Kidney tubule cell (primary cell): ENCODE measurements at regions not wholly inside any gene's neighbourhood (a gene's known extent, or its start where the extent isn't known, plus 50 kb on each side); places are given as distances from the start of the nearest gene placed in this dataset.
"Not testable (repeated sequence)": the region's sequence is repeated elsewhere in the genome, so short reads cannot be mapped to it uniquely, and the experiment has no call there.

ENCODE experiments used
- DNase-seq: peaks from one replicate; pipeline ENCODE4 v3.0.0-alpha.2; 2018; ENCODE audit warnings: low spot score

- no peak for DNase-seq
Measured at GRCh38 chr13:46498650-46499049, 54.3 kb upstream of the LRCH1 start.

- DNase-seq: no peak
Measured at GRCh38 chr13:46496086-46496485, 56.9 kb upstream of the LRCH1 start.

- DNase-seq: no peak
Measured at GRCh38 chr13:46495651-46496050, 57.3 kb upstream of the LRCH1 start.

- no peak for DNase-seq
Measured at GRCh38 chr13:46495066-46495465, 57.9 kb upstream of the LRCH1 start.

- peak; percentile 65 for DNase-seq
Measured at GRCh38 chr13:46492946-46493345, 60.0 kb upstream of the LRCH1 start.

- no peak for DNase-seq
Measured at GRCh38 chr13:46491641-46492040, 61.3 kb upstream of the LRCH1 start.

GRCh38 chr13:46490713-46491112, 62.3 kb upstream of the LRCH1 start:
- DNase-seq: not testable (repeated sequence)

- no peak for DNase-seq
Measured at GRCh38 chr13:46490129-46490528, 62.8 kb upstream of the LRCH1 start.

- DNase-seq: peak; percentile 67
Measured at GRCh38 chr13:46489586-46490023, 63.4 kb upstream of the LRCH1 start.

GRCh38 chr13:46487748-46488147, 65.2 kb upstream of the LRCH1 start:
- DNase-seq: no peak

- no peak for DNase-seq
Measured at GRCh38 chr13:46486270-46486669, 66.7 kb upstream of the LRCH1 start.

GRCh38 chr13:46484561-46484960, 68.4 kb upstream of the LRCH1 start:
- no peak for DNase-seq

- no peak for DNase-seq
Measured at GRCh38 chr13:46481166-46481565, 71.8 kb upstream of the LRCH1 start.

- no peak for DNase-seq
Measured at GRCh38 chr13:46480131-46480530, 72.8 kb upstream of the LRCH1 start.

- no peak for DNase-seq
Measured at GRCh38 chr13:46479691-46480090, 73.3 kb upstream of the LRCH1 start.

GRCh38 chr13:46479283-46479682, 73.7 kb upstream of the LRCH1 start:
- DNase-seq: no peak

- DNase-seq: no peak
Measured at GRCh38 chr13:46478651-46479050, 74.3 kb upstream of the LRCH1 start.

- no peak for DNase-seq
Measured at GRCh38 chr13:46476174-46476573, 76.8 kb upstream of the LRCH1 start.

GRCh38 chr13:46475541-46475991, 77.4 kb upstream of the LRCH1 start:
- DNase-seq: peak; percentile 12

- DNase-seq: no peak
Measured at GRCh38 chr13:46473806-46474205, 79.2 kb upstream of the LRCH1 start.

- no peak for DNase-seq
Measured at GRCh38 chr13:46472384-46472783, 80.6 kb upstream of the LRCH1 start.

- not testable (repeated sequence) for DNase-seq
Measured at GRCh38 chr13:46469699-46470098, 82.6 kb upstream of the RUBCNL start.

GRCh38 chr13:46468570-46469463, 81.8 kb upstream of the RUBCNL start:
- no peak for DNase-seq

- DNase-seq: not testable (repeated sequence)
Measured at GRCh38 chr13:46467694-46468093, 80.6 kb upstream of the RUBCNL start.
